GM10266 (cell line): ENCODE measurements at regions not wholly inside any gene's neighbourhood (a gene's known extent, or its start where the extent isn't known, plus 50 kb on each side); places are given as distances from the start of the nearest gene placed in this dataset.

Experiments used
- DNase-seq: peaks from one replicate; pipeline ENCODE4 v3.0.0; 2012; ENCODE audit errors: extremely low spot score
- TF ChIP-seq, protein P1 (sequence below): IDR thresholded peaks from 2 replicates; pipeline ENCODE4 v1.5.1; 2012; ENCODE audit warnings: mild to moderate bottlenecking, low read depth; ENCODE audit not compliant: control insufficient read depth, insufficient read depth; ENCODE audit errors: missing control alignments

GRCh38 chr2:14554849-14555545 lies 77.5 kb upstream of the LRATD1 start:
- TF ChIP-seq, protein P1, sequence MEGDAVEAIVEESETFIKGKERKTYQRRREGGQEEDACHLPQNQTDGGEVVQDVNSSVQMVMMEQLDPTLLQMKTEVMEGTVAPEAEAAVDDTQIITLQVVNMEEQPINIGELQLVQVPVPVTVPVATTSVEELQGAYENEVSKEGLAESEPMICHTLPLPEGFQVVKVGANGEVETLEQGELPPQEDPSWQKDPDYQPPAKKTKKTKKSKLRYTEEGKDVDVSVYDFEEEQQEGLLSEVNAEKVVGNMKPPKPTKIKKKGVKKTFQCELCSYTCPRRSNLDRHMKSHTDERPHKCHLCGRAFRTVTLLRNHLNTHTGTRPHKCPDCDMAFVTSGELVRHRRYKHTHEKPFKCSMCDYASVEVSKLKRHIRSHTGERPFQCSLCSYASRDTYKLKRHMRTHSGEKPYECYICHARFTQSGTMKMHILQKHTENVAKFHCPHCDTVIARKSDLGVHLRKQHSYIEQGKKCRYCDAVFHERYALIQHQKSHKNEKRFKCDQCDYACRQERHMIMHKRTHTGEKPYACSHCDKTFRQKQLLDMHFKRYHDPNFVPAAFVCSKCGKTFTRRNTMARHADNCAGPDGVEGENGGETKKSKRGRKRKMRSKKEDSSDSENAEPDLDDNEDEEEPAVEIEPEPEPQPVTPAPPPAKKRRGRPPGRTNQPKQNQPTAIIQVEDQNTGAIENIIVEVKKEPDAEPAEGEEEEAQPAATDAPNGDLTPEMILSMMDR: no peak
- no peak for DNase-seq

DNA sequence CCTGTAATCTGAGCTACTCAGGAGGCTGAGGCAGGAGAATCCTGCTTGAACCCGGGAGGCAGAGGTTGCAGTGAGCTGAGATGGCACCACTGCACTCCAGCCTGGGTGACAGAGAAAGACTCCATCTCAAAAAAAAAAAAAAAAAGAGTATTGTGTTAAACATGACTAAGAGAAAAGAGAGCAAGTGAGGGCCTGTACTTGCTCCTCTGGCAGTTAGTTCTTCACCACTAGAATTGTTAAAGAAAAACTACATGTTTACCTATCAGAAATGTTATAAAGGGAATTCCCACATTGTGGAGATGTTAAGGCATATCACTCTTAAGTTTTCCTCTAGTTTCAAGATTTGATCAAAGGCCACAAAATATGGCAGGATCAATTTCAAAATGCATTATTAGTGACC lies 75.4 kb upstream of the LRATD1 start:
- TF ChIP-seq, protein P1: no peak
- no peak for DNase-seq

- TF ChIP-seq, protein P1: no peak
- DNase-seq: no peak
Observed at GRCh38 chr2:14557916-14558315, 74.6 kb upstream of the LRATD1 start.

DNA sequence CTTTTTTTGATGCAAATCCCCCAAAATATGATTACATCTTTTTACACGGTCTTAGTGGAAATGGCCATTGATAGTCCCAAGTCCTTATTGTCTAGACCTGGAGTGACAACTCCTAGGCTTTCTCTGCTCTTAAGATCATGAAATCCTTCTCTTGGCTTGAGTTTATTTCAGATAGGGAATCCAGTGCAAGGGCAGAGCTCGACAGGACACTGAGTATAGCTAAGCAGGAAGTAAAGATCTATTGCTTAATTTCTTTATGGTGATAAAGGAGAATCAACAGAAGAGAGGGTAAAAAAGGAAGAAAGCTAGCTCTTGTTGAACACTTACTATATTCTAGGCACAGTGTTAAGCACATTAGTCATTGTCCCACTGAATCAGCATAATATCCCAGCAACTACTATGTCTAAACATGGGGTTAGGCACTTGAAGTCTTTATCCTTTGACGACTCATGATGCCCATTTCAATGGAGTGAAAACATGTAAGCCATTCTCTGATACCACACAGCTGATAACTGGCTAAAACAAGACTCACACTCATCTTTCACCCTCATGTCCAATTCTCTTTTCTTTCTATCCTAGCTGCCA lies 74.1 kb upstream of the LRATD1 start:
- TF ChIP-seq, protein P1: no peak

DNA sequence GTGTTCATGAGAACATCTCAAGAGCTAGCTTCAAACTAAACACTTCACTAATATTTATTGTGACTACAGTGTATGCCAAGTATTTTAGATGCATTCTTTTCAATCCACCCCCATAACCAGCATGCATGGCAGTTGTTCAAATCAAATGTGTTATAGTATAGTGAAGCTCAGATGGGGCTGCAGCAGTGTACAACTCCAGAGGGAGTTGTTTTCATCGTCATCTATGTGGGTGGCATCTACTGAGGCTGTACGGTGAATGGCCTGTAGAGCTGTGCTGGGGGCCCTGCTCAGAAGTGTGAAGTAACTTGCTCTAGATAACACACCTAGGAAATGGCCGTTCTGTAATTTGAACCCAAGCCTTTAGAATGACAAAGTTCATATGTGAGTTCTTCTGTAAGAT lies 71.8 kb upstream of the LRATD1 start:
- DNase-seq: no peak
- TF ChIP-seq, protein P1: no peak

More for the DNA sequence above, 74.1 kb upstream of the LRATD1 start:
- no peak for DNase-seq

DNA sequence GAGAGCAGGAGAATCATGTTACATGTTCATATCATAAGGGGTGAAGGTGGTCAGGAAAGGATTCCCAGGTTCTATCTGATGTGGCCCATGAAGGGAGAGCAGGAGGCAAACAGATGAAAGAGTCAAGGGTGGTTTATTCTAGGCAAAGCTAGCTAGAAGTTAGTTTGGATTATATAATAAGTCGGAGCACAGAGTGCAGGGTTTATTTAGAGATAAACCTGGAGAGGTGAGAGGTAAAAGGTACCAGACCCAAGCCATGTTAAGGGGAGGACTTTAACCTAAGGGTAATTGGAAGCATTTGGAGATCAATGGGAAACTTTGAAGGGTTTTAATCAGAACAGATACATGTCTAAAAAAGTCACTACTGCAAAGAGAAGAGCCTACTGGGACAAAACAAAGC lies 69.2 kb upstream of the LRATD1 start:
- no peak for DNase-seq
- TF ChIP-seq, protein P1: no peak

DNA sequence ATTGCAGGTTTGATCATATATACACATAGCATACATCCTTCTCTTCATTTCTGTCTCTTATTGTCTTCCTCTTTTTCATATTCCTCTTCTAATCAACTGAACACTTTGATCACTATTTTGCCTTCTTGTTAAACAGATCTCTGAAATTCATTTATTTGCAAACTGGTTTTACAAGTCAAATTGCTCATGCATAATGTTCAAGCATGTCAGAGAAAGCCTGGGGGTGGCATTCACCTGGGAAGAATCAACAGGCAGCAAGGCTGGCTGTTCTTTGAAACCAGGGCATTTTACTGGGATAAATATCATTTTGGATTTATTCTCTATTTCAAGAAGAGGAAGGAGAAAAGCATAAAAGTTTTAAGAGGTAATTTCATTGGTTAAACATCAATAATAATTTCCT lies 66.9 kb upstream of the LRATD1 start:
- TF ChIP-seq, protein P1: no peak
- DNase-seq: no peak
